ENCODE measurements at regions not wholly inside any gene's neighbourhood (a gene's known extent, or its start where the extent isn't known, plus 50 kb on each side); places are given as distances from the start of the nearest gene placed in this dataset.

DNA sequence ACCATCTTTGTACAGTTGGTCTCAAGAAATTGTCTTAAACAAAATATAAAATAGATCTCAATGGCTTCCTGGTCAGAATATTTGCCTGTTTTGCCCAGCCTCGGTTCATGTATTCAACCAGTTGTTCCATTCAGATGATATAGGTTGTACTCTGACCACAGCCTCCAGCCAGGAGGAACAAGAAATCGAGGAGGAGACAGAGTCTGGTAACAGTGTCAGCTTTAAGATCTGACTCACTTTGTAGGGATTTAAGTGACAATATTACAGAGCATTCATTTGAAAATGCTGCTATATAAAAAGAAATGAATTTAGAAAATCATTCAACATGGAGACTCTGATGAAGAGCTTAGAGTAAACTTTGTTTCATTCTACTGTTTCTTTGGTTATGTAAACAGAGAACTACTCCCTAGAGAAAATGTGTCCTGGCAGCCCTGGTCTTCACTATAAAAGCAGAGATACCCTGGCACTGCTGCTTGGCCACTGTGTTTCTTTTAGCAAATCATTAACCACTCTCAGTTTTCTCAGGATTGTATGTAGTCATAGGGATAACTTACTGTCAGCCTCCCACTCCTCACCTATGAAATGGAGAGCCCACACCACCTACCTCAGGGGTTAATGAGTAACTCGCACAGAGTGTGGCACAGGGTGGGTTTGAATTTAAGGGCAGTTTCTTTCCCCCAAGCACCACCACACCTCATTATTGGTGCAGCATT is 53.5 kb downstream of the PAGE2 start:
- no peak overlapping the region for H2AFZ ChIP-seq (ENCODE audit: low read depth, low read length)
- no peaks in the 10 kb centered on the region for H3K4me1 ChIP-seq (ENCODE audit: low read length)
- H3K4me2 ChIP-seq (ENCODE audit: low read length), result no peak overlapping the region
- H3K9ac ChIP-seq (ENCODE audit: low read length), result no peak overlapping the region
- H4K20me1 ChIP-seq (ENCODE audit: insufficient read depth, low read length), result no peaks in the 10 kb centered on the region
- no peaks in the 10 kb centered on the region for H3K27me3 ChIP-seq (ENCODE audit: low read depth, low read length)
- H3K4me3 ChIP-seq (ENCODE audit: low read length), result no peak overlapping the region
- H3K27ac ChIP-seq (ENCODE audit: low read length), result no peak overlapping the region
- H3K79me2 ChIP-seq (ENCODE audit: low read length), result no peaks in the 10 kb centered on the region
- no peaks in the 10 kb centered on the region for H3K36me3 ChIP-seq (replicated peaks; ENCODE audit: low read depth, low read length)
- TF ChIP-seq, protein P1, sequence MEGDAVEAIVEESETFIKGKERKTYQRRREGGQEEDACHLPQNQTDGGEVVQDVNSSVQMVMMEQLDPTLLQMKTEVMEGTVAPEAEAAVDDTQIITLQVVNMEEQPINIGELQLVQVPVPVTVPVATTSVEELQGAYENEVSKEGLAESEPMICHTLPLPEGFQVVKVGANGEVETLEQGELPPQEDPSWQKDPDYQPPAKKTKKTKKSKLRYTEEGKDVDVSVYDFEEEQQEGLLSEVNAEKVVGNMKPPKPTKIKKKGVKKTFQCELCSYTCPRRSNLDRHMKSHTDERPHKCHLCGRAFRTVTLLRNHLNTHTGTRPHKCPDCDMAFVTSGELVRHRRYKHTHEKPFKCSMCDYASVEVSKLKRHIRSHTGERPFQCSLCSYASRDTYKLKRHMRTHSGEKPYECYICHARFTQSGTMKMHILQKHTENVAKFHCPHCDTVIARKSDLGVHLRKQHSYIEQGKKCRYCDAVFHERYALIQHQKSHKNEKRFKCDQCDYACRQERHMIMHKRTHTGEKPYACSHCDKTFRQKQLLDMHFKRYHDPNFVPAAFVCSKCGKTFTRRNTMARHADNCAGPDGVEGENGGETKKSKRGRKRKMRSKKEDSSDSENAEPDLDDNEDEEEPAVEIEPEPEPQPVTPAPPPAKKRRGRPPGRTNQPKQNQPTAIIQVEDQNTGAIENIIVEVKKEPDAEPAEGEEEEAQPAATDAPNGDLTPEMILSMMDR (IDR thresholded peaks at IDR 0.05; ENCODE audit: low read depth, low read length), result no peak
- no peak for TF ChIP-seq EZH2phosphoT487 (IDR thresholded peaks at IDR 0.05; ENCODE audit: low read depth)
- H3K9me3 ChIP-seq (ENCODE audit: insufficient read depth, low read length), result no peaks in the 10 kb centered on the region

DNA sequence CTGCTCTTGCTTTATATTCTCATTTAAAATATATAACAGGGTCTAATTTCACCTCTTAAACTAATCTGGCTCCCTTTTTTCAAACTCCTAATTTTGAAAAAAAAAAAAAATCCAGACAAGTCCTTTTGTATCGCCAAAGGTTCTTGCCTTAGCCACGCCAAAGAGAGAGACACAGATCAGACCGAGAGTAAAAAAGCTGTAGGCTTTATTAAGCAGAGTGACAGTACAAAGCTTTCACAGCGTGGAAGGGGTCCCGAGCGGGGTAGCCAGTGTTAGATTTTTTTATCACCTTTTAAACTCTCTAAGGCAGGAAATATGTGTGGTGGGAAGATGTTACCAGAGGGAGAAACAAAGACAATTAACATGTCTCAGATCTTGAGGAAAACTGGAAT is 54.1 kb downstream of the PAGE2 start:
- H3K79me2 ChIP-seq (ENCODE audit: low read length), result no peaks in the 10 kb centered on the region
- no peak overlapping the region for H3K27ac ChIP-seq (ENCODE audit: low read length)
- no peaks in the 10 kb centered on the region for H3K36me3 ChIP-seq (replicated peaks; ENCODE audit: low read depth, low read length)
- H3K27me3 ChIP-seq (ENCODE audit: low read depth, low read length), result no peaks in the 10 kb centered on the region
- H3K4me2 ChIP-seq (ENCODE audit: low read length), result no peak overlapping the region
- H3K4me3 ChIP-seq (ENCODE audit: low read length), result no peak overlapping the region
- H2AFZ ChIP-seq (ENCODE audit: low read depth, low read length), result no peak overlapping the region
- no peak overlapping the region for H3K9ac ChIP-seq (ENCODE audit: low read length)
- H3K4me1 ChIP-seq (ENCODE audit: low read length), result no peaks in the 10 kb centered on the region
- no peaks in the 10 kb centered on the region for H4K20me1 ChIP-seq (ENCODE audit: insufficient read depth, low read length)
- no peak for TF ChIP-seq EZH2phosphoT487 (IDR thresholded peaks at IDR 0.05; ENCODE audit: low read depth)
- TF ChIP-seq, protein P1 (IDR thresholded peaks at IDR 0.05; ENCODE audit: low read depth, low read length), result no peak
- no peaks in the 10 kb centered on the region for H3K9me3 ChIP-seq (ENCODE audit: insufficient read depth, low read length)

DNA sequence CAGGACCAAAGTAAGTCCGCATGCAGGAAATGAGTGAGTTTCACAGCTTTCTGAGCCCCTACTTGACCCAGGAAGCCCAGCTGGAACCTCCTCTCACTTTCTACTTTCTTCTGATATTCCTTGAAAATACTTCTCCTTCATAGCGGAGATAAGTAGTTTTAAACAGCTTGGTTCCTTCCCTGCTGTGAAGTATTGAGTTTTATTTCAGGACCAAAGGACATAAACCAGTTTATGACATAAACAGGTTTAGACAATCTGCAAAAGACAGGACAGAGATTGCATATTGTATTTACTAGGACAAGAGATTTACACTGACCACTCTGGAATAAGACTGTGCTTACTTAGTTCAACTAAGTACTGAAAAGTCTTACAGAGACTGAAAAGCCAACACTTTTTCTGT is 54.8 kb downstream of the PAGE2 start:
- Histone ChIP-seq H3K4me2 (ENCODE audit: low read length) (no peak overlapping the region), H3K27me3 (ENCODE audit: low read depth, low read length) (no peaks in the 10 kb centered on the region), H3K4me3 (ENCODE audit: low read length) (no peak overlapping the region), H3K79me2 (ENCODE audit: low read length) (no peaks in the 10 kb centered on the region), H2AFZ (ENCODE audit: low read depth, low read length) (no peak overlapping the region), H3K36me3 (replicated peaks; ENCODE audit: low read depth, low read length) (no peaks in the 10 kb centered on the region), H3K9ac (ENCODE audit: low read length) (no peak overlapping the region), H3K9me3 (ENCODE audit: insufficient read depth, low read length) (no peaks in the 10 kb centered on the region), H4K20me1 (ENCODE audit: insufficient read depth, low read length) (no peaks in the 10 kb centered on the region), H3K27ac (ENCODE audit: low read length) (no peak overlapping the region), H3K4me1 (ENCODE audit: low read length) (no peaks in the 10 kb centered on the region)
- no peak for TF ChIP-seq EZH2phosphoT487 (IDR thresholded peaks at IDR 0.05; ENCODE audit: low read depth)
- TF ChIP-seq, protein P1 (IDR thresholded peaks at IDR 0.05; ENCODE audit: low read depth, low read length), result no peak

DNA sequence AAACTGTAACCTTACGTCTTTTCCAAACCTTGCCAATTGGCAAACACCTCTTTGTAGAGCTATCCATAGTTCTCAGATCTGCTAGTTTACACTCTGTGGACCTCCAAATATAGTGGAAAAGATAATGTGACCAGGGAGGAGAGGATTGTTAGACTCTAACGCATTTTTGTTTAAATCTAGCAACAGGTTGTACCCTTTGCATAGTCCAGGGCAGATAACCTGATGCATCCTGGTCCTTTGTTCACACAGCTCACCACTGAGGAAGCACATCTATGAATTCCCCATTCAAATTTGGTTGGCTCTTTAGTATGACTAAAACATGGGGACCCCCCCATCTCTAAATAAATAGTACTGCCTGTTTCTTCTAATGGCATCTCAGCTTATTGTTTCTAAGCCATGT is 55.9 kb downstream of the PAGE2 start:
- Histone ChIP-seq H4K20me1 (ENCODE audit: insufficient read depth, low read length) (no peaks in the 10 kb centered on the region), H3K27me3 (ENCODE audit: low read depth, low read length) (no peaks in the 10 kb centered on the region), H3K4me1 (ENCODE audit: low read length) (no peaks in the 10 kb centered on the region), H3K27ac (ENCODE audit: low read length) (no peak overlapping the region), H3K4me3 (ENCODE audit: low read length) (no peak overlapping the region), H3K9me3 (ENCODE audit: insufficient read depth, low read length) (no peaks in the 10 kb centered on the region), H3K4me2 (ENCODE audit: low read length) (no peak overlapping the region), H3K79me2 (ENCODE audit: low read length) (no peaks in the 10 kb centered on the region), H2AFZ (ENCODE audit: low read depth, low read length) (no peak overlapping the region), H3K36me3 (replicated peaks; ENCODE audit: low read depth, low read length) (no peaks in the 10 kb centered on the region), H3K9ac (ENCODE audit: low read length) (no peak overlapping the region)
- TF ChIP-seq, protein P1 (IDR thresholded peaks at IDR 0.05; ENCODE audit: low read depth, low read length), result no peak
- no peak for TF ChIP-seq EZH2phosphoT487 (IDR thresholded peaks at IDR 0.05; ENCODE audit: low read depth)
